CD4-positive, alpha-beta T cell treated with Interleukin-1 beta for 1 hour (primary cell): ENCODE measurements at regions not wholly inside any gene's neighbourhood (a gene's known extent, or its start where the extent isn't known, plus 50 kb on each side); places are given as distances from the start of the nearest gene placed in this dataset.

Source experiments
- DNase-seq, 2 donors: peaks; one replicate each; pipeline ENCODE4 v3.0.0-alpha.2; 2020 to 2022

GRCh38 chrX:69362354-69362753, 141.8 kb upstream of the NALF2 start:
- no peak for DNase-seq

- DNase-seq: no peak
These were observed 142.7 kb upstream of the NALF2 start for GRCh38 chrX:69361311-69361845.

- no peak for DNase-seq
These were observed 146.8 kb upstream of the NALF2 start for GRCh38 chrX:69357317-69357716.

GRCh38 chrX:69324851-69325250, 159.6 kb upstream of the PJA1 start:
- DNase-seq: no peak

- no peak for DNase-seq
These were observed 158.8 kb upstream of the PJA1 start for GRCh38 chrX:69323786-69324720.

- no peak for DNase-seq
These were observed 156.5 kb upstream of the PJA1 start for GRCh38 chrX:69321789-69322188.

- no peak for DNase-seq
These were observed 155.9 kb upstream of the PJA1 start for GRCh38 chrX:69321006-69321655.

- DNase-seq: no peak
These were observed 154.9 kb upstream of the PJA1 start for GRCh38 chrX:69320116-69320515.

- no peak for DNase-seq
These were observed 154.1 kb upstream of the PJA1 start for GRCh38 chrX:69319376-69319775.

- DNase-seq: no peak
These were observed 153.5 kb upstream of the PJA1 start for GRCh38 chrX:69318651-69319340.

GRCh38 chrX:69317721-69318120, 152.5 kb upstream of the PJA1 start:
- no peak for DNase-seq

GRCh38 chrX:69314436-69315348, 149.4 kb upstream of the PJA1 start:
- DNase-seq: no peak

- no peak for DNase-seq
These were observed 148.5 kb upstream of the PJA1 start for GRCh38 chrX:69313617-69314290.

GRCh38 chrX:69311936-69312670, 146.8 kb upstream of the PJA1 start:
- DNase-seq: no peak

GRCh38 chrX:69309074-69309792, 144.0 kb upstream of the PJA1 start:
- no peak for DNase-seq

GRCh38 chrX:69307756-69308155, 142.5 kb upstream of the PJA1 start:
- no peak for DNase-seq

- DNase-seq: no peak
These were observed 141.8 kb upstream of the PJA1 start for GRCh38 chrX:69307029-69307428.

- DNase-seq: no peak
These were observed 140.8 kb upstream of the PJA1 start for GRCh38 chrX:69306063-69306404.

GRCh38 chrX:69305333-69306062, 140.2 kb upstream of the PJA1 start:
- DNase-seq: no peak

- DNase-seq: no peak
These were observed 138.0 kb upstream of the PJA1 start for GRCh38 chrX:69303231-69303630.
